H4 (cell line): ENCODE measurements at regions not wholly inside any gene's neighbourhood (a gene's known extent, or its start where the extent isn't known, plus 50 kb on each side); places are given as distances from the start of the nearest gene placed in this dataset.
"Not testable (repeated sequence)": the region's sequence is repeated elsewhere in the genome, so short reads cannot be mapped to it uniquely, and the experiment has no call there.

Experiments
- DNase-seq: peaks from one replicate; pipeline ENCODE4 v3.0.0-alpha.2; 2015; ENCODE audit warnings: low spot score

GRCh38 chr10:29725927-29726326, 91.2 kb upstream of the SVIL start:
- not testable (repeated sequence) for DNase-seq

GRCh38 chr10:29725133-29725720, 90.5 kb upstream of the SVIL start:
- DNase-seq = no peak

- no peak for DNase-seq
These were observed 89.0 kb upstream of the SVIL start for GRCh38 chr10:29723726-29724125.

- DNase-seq = no peak
These were observed 88.0 kb upstream of the SVIL start for GRCh38 chr10:29722777-29723176.

GRCh38 chr10:29720149-29720548, 85.4 kb upstream of the SVIL start:
- DNase-seq = no peak

- DNase-seq = no peak
These were observed 84.5 kb upstream of the SVIL start for GRCh38 chr10:29719281-29719675.

- DNase-seq = no peak
These were observed 80.5 kb upstream of the SVIL start for GRCh38 chr10:29715296-29715695.

GRCh38 chr10:29714096-29714874, 79.5 kb upstream of the SVIL start:
- no peak for DNase-seq

- no peak for DNase-seq
These were observed 78.7 kb upstream of the SVIL start for GRCh38 chr10:29713450-29713849.

- DNase-seq = peak; percentile 13
These were observed 77.3 kb upstream of the SVIL start for GRCh38 chr10:29712108-29712507.

GRCh38 chr10:29710128-29710527, 75.4 kb upstream of the SVIL start:
- DNase-seq = no peak

GRCh38 chr10:29709484-29710002, 74.8 kb upstream of the SVIL start:
- no peak for DNase-seq

- no peak for DNase-seq
These were observed 68.5 kb upstream of the SVIL start for GRCh38 chr10:29703271-29703670.

GRCh38 chr10:29702273-29703164, 67.7 kb upstream of the SVIL start:
- DNase-seq = no peak

GRCh38 chr10:29701306-29701705, 66.5 kb upstream of the SVIL start:
- no peak for DNase-seq

GRCh38 chr10:29699621-29700020, 64.8 kb upstream of the SVIL start:
- no peak for DNase-seq

GRCh38 chr10:29698773-29699490, 64.2 kb upstream of the SVIL start:
- no peak for DNase-seq

GRCh38 chr10:29696581-29696980, 61.8 kb upstream of the SVIL start:
- DNase-seq = not testable (repeated sequence)

GRCh38 chr10:29694121-29694520, 59.4 kb upstream of the SVIL start:
- no peak for DNase-seq

GRCh38 chr10:29692121-29692539, 57.4 kb upstream of the SVIL start:
- DNase-seq = no peak

GRCh38 chr10:29691564-29692072, 56.8 kb upstream of the SVIL start:
- DNase-seq = no peak
